Retinal pigment epithelial cell (primary cell): ENCODE measurements at regions not wholly inside any gene's neighbourhood (a gene's known extent, or its start where the extent isn't known, plus 50 kb on each side); places are given as distances from the start of the nearest gene placed in this dataset.

Experiments used
- DNase-seq: peaks from one replicate; pipeline ENCODE4 v3.0.0-alpha.2; 2010; ENCODE audit warnings: low read depth
- H3K4me3 ChIP-seq: 2 replicates; pipeline ENCODE4 v1.5.1; 2011; ENCODE audit warnings: mild to moderate bottlenecking, low read length, control low read depth, moderate library complexity
- CTCF ChIP-seq: conservative IDR thresholded peaks from 2 replicates; pipeline ENCODE4 v1.5.1; 2011; ENCODE audit warnings: low read depth, low read length, control low read depth, inconsistent platforms

GRCh38 chr11:112453601-112454577 lies 193.2 kb upstream of the PLET1 start:
- H3K4me3 ChIP-seq, result no peak overlapping the region
- peak; percentile 63 for TF ChIP-seq CTCF
- DNase-seq, result no peak

GRCh38 chr11:112454841-112455240 lies 194.2 kb upstream of the PLET1 start:
- TF ChIP-seq CTCF, result no peak
- H3K4me3 ChIP-seq, result no peak overlapping the region
- DNase-seq, result no peak

- DNase-seq, result peak; percentile 72
- no peak overlapping the region for H3K4me3 ChIP-seq
- no peak for TF ChIP-seq CTCF
Observed at GRCh38 chr11:112455791-112456190, 195.1 kb upstream of the PLET1 start.

GRCh38 chr11:112457532-112457931 lies 196.9 kb upstream of the PLET1 start:
- no peak for DNase-seq
- no peak for TF ChIP-seq CTCF
- H3K4me3 ChIP-seq, result no peak overlapping the region

GRCh38 chr11:112459001-112459400 lies 198.3 kb upstream of the PLET1 start:
- no peak for DNase-seq
- H3K4me3 ChIP-seq, result no peak overlapping the region
- TF ChIP-seq CTCF, result no peak

- DNase-seq, result no peak
- no peak overlapping the region for H3K4me3 ChIP-seq
- no peak for TF ChIP-seq CTCF
Observed at GRCh38 chr11:112460141-112460540, 199.5 kb upstream of the PLET1 start.

GRCh38 chr11:112464949-112465348 lies 204.3 kb upstream of the PLET1 start:
- no peak for TF ChIP-seq CTCF
- no peak for DNase-seq
- H3K4me3 ChIP-seq, result no peak overlapping the region
